ENCODE measurements at regions not wholly inside any gene's neighbourhood (a gene's known extent, or its start where the extent isn't known, plus 50 kb on each side); places are given as distances from the start of the nearest gene placed in this dataset.

DNA sequence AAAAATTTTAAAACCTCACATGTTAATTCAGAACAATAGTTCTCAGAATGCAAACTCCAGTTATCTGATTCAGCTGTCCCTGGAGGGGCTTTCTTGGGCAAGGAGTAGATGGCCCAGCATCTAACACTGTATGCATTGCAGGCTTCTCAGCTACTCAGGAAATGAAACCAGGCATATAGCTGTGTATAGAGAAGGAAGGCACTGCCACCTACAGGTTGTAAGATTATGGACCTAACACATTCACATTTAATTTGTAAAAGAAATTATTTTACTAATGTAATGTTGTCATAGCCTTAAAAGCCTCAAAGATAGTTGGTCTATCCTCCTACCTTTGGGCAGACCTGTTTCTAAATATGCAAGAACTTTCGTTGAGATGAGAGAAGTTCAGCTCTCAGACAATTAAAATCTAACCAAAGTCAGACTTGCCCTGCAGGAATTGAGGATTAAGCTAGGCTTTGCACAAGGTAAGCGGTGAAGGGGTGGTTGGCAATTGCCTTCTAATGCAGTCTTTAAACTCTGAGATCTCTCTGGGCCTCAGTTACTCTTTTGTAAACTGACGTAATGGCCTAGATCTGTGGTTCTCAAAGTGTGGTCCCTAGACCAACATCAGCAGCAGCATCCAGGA lies 132.8 kb upstream of the SLC24A5 start:
- TF ChIP-seq, protein P1, sequence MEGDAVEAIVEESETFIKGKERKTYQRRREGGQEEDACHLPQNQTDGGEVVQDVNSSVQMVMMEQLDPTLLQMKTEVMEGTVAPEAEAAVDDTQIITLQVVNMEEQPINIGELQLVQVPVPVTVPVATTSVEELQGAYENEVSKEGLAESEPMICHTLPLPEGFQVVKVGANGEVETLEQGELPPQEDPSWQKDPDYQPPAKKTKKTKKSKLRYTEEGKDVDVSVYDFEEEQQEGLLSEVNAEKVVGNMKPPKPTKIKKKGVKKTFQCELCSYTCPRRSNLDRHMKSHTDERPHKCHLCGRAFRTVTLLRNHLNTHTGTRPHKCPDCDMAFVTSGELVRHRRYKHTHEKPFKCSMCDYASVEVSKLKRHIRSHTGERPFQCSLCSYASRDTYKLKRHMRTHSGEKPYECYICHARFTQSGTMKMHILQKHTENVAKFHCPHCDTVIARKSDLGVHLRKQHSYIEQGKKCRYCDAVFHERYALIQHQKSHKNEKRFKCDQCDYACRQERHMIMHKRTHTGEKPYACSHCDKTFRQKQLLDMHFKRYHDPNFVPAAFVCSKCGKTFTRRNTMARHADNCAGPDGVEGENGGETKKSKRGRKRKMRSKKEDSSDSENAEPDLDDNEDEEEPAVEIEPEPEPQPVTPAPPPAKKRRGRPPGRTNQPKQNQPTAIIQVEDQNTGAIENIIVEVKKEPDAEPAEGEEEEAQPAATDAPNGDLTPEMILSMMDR (IDR thresholded peaks at IDR 0.05): peak; percentile 87
- TF ChIP-seq EZH2 (IDR thresholded peaks at IDR 0.05) (no peak), EZH2phosphoT487 (IDR thresholded peaks at IDR 0.05) (no peak)
